PC-3 (cell line): ENCODE measurements at regions not wholly inside any gene's neighbourhood (a gene's known extent, or its start where the extent isn't known, plus 50 kb on each side); places are given as distances from the start of the nearest gene placed in this dataset.

Experiments used
- ATAC-seq: fragments of 200-7000 bp; cut with Tn5 transposase; 2 replicates; pipeline ENCODE4 v1.9.1; 2020; ENCODE audit warnings: mild to moderate bottlenecking, moderate library complexity
- BruUV-seq: library from RNA; stranded (reverse); fragments of 400-500 nt; replicated peaks from 2 replicates; lab custom pipeline; 2021; lab: Mats Ljungman, UMichigan
- CTCF ChIA-PET: fragments of 300-600 bp; sonication (Branson Sonifier 250); formaldehyde crosslinking; loops from one replicate; lab custom pipeline; 2022; ENCODE audit warnings: antibody characterized with exemption; lab: Charles Lee
- POLR2A ChIA-PET: fragments of 300-600 bp; sonication (Branson Sonifier 250); formaldehyde crosslinking; loops from one replicate; lab custom pipeline; 2022; ENCODE audit warnings: antibody characterized with exemption; ENCODE audit not compliant: unreplicated experiment; lab: Charles Lee
- DNase-seq: peaks from one replicate; pipeline ENCODE4 v3.0.0-alpha.2; 2015
- H2AFZ ChIP-seq: fragments of 300-600 bp; sonication (generic); 2 replicates; pipeline ENCODE4 v1.6.0; 2016; ENCODE audit warnings: antibody characterized with exemption, low read length
- H3F3A ChIP-seq: fragments of 300-600 bp; sonication (generic); one replicate; pipeline ENCODE4 v1.6.0; 2017; ENCODE audit warnings: antibody characterized with exemption, low read length, control low read depth, mild to moderate bottlenecking; ENCODE audit not compliant: unreplicated experiment
- H3K27ac ChIP-seq: fragments of 300-600 bp; sonication (generic); 2 replicates; pipeline ENCODE4 v1.5.1; 2016; ENCODE audit warnings: mild to moderate bottlenecking, low read length
- H3K27me3 ChIP-seq: fragments of 300-600 bp; sonication (generic); 2 replicates; pipeline ENCODE4 v1.6.1; 2016; ENCODE audit warnings: low read length, mixed read lengths
- H3K36me3 ChIP-seq: fragments of 300-600 bp; sonication (generic); 2 replicates; pipeline ENCODE4 v1.6.1; 2016; ENCODE audit warnings: low read depth, mixed run types, low read length, mixed read lengths
- H3K4me1 ChIP-seq: fragments of 300-600 bp; sonication (generic); 2 replicates; pipeline ENCODE4 v1.5.1; 2016; ENCODE audit warnings: low read length; ENCODE audit not compliant: insufficient read depth
- H3K4me2 ChIP-seq: fragments of 300-600 bp; sonication (generic); 2 replicates; pipeline ENCODE4 v1.6.0; 2016; ENCODE audit warnings: low read length
- H3K4me3 ChIP-seq: fragments of 300-600 bp; sonication (generic); 2 replicates; pipeline ENCODE4 v1.5.1; 2016; ENCODE audit warnings: mild to moderate bottlenecking, low read length, mixed read lengths
- H3K79me2 ChIP-seq: fragments of 300-600 bp; sonication (generic); 2 replicates; pipeline ENCODE4 v1.6.1; 2017; ENCODE audit warnings: low read length, mixed read lengths
- H3K9ac ChIP-seq: fragments of 300-600 bp; sonication (generic); 2 replicates; pipeline ENCODE4 v1.6.0; 2016; ENCODE audit warnings: mild to moderate bottlenecking, low read length
- H3K9me2 ChIP-seq: fragments of 300-600 bp; sonication (generic); replicated peaks from 2 replicates; pipeline ENCODE4 v1.6.1; 2016; ENCODE audit warnings: mixed run types, low read length, mixed read lengths
- H3K9me3 ChIP-seq: fragments of 300-600 bp; sonication (generic); 2 replicates; pipeline ENCODE4 v1.6.1; 2016; ENCODE audit warnings: low read length, mixed read lengths
- H4K20me1 ChIP-seq: fragments of 300-600 bp; sonication (generic); 2 replicates; pipeline ENCODE4 v1.6.1; 2016; ENCODE audit warnings: low read length, mixed read lengths
- EZH2 ChIP-seq: fragments of 300-600 bp; sonication (generic); IDR thresholded peaks from one replicate; pipeline ENCODE4 v1.6.1; 2017; ENCODE audit warnings: antibody characterized with exemption, mild to moderate bottlenecking, low read length; ENCODE audit not compliant: unreplicated experiment
- EZH2phosphoT487 ChIP-seq: fragments of 300-600 bp; sonication (generic); IDR thresholded peaks from 2 replicates; pipeline ENCODE4 v1.6.1; 2018; ENCODE audit warnings: mild to moderate bottlenecking, antibody characterized with exemption, low read length, borderline replicate concordance
- intact Hi-C: fragments of 100-400 bp; cut with micrococcal nuclease; formaldehyde crosslinking; loops from 2 replicates; pipeline ENCODE4 v1.9.0; 2023
- TF ChIP-seq, protein P1 (sequence below): fragments of 300-600 bp; sonication (generic); conservative IDR thresholded peaks from 2 replicates; pipeline ENCODE4 v1.5.1; 2017; ENCODE audit warnings: antibody characterized with exemption, low read depth, mild to moderate bottlenecking, low read length

DNA sequence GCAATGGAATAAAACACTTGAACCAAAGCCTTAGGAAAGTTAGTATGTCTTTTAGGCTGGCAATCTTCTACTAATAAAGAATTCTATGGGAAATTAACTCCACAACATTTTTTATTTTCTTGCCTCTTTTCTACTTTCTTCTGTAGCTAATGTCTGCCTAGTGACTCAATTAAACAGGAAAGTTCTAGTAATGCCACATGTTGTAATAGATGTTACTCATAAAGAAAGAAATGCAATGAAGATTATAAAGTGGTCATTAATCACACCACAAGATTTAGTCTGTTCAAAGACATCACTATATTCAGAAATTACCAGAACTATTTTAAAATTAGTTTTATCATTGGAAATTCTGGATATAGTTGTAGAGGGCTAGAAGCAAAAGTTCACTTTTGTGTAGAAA is 329.7 kb downstream of the SI start:
- ATAC-seq = no peak
- intact Hi-C loops = no loop called here

DNA sequence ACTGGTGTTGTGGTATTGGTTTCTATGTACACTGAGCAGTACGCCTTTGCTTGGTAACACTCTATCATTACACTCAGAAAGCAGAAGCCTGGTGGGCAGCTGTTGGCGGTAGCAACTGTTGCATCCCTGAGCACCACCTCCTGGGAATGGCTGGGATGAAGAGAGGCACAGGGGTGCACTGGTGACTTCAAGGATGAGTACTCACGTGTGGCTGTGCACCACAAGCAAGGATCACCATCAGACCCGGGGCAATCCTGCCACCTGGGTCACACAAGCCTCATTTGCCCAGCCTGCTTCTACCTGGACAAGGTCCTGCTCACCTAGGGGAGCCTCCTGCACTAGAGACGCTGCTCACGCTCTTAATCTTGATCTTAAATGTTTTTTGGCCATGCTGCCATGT is 336.4 kb downstream of the SI start:
- Histone ChIP-seq H3K9ac (no peak overlapping the region), H3K36me3 (no peaks in the 10 kb centered on the region), H3K27me3 (no peaks in the 10 kb centered on the region), H3K9me2 (no peaks in the 10 kb centered on the region), H4K20me1 (no peaks in the 10 kb centered on the region), H3K27ac (no peak overlapping the region), H3K4me1 (no peaks in the 10 kb centered on the region), H3K79me2 (no peaks in the 10 kb centered on the region), H3K9me3 (no peaks in the 10 kb centered on the region), H3K4me2 (no peak overlapping the region), H2AFZ (no peak overlapping the region), H3K4me3 (no peak overlapping the region), H3F3A (no peaks in the 10 kb centered on the region)
- ATAC-seq (no peak), DNase-seq (no peak)
- intact Hi-C loops = no loop called here
- no TSS peak for BruUV-seq
- TF ChIP-seq, protein P1, sequence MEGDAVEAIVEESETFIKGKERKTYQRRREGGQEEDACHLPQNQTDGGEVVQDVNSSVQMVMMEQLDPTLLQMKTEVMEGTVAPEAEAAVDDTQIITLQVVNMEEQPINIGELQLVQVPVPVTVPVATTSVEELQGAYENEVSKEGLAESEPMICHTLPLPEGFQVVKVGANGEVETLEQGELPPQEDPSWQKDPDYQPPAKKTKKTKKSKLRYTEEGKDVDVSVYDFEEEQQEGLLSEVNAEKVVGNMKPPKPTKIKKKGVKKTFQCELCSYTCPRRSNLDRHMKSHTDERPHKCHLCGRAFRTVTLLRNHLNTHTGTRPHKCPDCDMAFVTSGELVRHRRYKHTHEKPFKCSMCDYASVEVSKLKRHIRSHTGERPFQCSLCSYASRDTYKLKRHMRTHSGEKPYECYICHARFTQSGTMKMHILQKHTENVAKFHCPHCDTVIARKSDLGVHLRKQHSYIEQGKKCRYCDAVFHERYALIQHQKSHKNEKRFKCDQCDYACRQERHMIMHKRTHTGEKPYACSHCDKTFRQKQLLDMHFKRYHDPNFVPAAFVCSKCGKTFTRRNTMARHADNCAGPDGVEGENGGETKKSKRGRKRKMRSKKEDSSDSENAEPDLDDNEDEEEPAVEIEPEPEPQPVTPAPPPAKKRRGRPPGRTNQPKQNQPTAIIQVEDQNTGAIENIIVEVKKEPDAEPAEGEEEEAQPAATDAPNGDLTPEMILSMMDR = no peak
- TF ChIP-seq EZH2phosphoT487 (no peak), EZH2 (no peak)
- ChIA-PET POLR2A (no interaction called here), CTCF (no interaction called here)

More for the DNA sequence above, 329.7 kb downstream of the SI start:
- POLR2A ChIA-PET = no interaction called here
- H3F3A ChIP-seq = no peaks in the 10 kb centered on the region
- H3K4me3 ChIP-seq = no peak overlapping the region
- no peak overlapping the region for H2AFZ ChIP-seq
- no TSS peak for BruUV-seq
- H4K20me1 ChIP-seq = no peaks in the 10 kb centered on the region
- TF ChIP-seq EZH2phosphoT487 = no peak
- no peak for TF ChIP-seq EZH2
- TF ChIP-seq, protein P1 = no peak
- no peaks in the 10 kb centered on the region for H3K27me3 ChIP-seq
- DNase-seq = peak; percentile 3
- no peak overlapping the region for H3K9ac ChIP-seq
- H3K4me1 ChIP-seq = no peaks in the 10 kb centered on the region
- H3K36me3 ChIP-seq = no peaks in the 10 kb centered on the region
- H3K4me2 ChIP-seq = no peak overlapping the region
- H3K27ac ChIP-seq = no peak overlapping the region
- no peaks in the 10 kb centered on the region for H3K9me3 ChIP-seq
- CTCF ChIA-PET = no interaction called here
- H3K9me2 ChIP-seq = no peaks in the 10 kb centered on the region
- H3K79me2 ChIP-seq = no peaks in the 10 kb centered on the region

DNA sequence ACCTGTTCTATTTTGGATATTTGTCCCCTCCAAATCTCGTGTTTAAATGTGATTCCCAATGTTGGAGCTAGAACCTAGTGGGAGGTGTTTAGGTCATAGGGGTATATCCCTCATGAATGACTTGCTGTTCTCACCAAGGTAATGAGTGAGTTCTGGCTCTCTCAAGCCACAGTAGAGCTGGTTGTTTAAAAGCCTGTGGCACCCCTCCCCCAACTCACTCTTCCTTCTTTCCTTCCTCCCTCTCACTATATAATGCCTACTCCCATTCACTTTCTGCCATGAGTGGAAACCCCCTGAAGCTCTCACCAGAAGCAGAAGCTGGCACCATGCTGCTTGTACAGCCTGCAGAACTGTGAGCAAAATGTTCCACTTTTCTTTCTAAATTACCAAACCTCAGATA is 341.1 kb downstream of the SI start:
- ATAC-seq (no peak), DNase-seq (no peak)
- Histone ChIP-seq H3K4me1 (no peaks in the 10 kb centered on the region), H3K9ac (no peak overlapping the region), H3K9me2 (no peaks in the 10 kb centered on the region), H3K27ac (no peak overlapping the region), H3K36me3 (no peaks in the 10 kb centered on the region), H4K20me1 (no peaks in the 10 kb centered on the region), H3K4me2 (no peak overlapping the region), H3K79me2 (no peaks in the 10 kb centered on the region), H3K4me3 (no peak overlapping the region), H3K9me3 (no peaks in the 10 kb centered on the region), H3F3A (no peaks in the 10 kb centered on the region), H2AFZ (no peak overlapping the region), H3K27me3 (no peaks in the 10 kb centered on the region)
- CTCF ChIA-PET = no interaction called here
- no TSS peak for BruUV-seq
- intact Hi-C loops = no loop called here
- TF ChIP-seq EZH2 (no peak), EZH2phosphoT487 (no peak)
- TF ChIP-seq, protein P1 = no peak
- POLR2A ChIA-PET = no interaction called here
